Erythroblast (primary cell): ENCODE measurements at regions not wholly inside any gene's neighbourhood (a gene's known extent, or its start where the extent isn't known, plus 50 kb on each side); places are given as distances from the start of the nearest gene placed in this dataset.

Source experiments
- GATA1 ChIP-seq: IDR thresholded peaks from 2 replicates; pipeline ENCODE4 v1.6.1; 2011; ENCODE audit warnings: low read depth, mild to moderate bottlenecking, control low read depth, low read length, moderate library complexity
- POLR2A ChIP-seq: IDR thresholded peaks from 2 replicates; pipeline ENCODE4 v1.6.1; 2011; ENCODE audit warnings: mild to moderate bottlenecking, low read length

DNA sequence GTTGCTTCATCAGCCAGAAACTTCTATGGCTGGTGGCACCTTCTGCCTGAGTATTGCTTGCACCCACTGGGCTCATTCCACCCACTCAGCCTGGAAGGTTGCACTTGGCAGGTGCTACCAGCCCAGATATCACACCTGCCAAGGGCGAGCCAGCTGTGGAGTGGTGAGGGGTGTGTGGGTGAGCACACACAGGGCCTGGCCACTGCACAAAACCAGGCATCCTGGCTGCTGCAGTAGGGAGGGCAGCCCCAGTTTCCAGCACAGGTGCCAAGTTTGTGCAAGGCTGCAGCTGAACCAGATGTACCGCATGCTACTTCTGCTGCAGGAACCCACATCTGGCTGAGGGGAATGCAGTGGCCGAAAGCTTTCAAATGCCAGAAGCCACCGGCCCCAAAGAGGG lies 1147.8 kb downstream of the FSCB start:
- TF ChIP-seq POLR2A (no peak), GATA1 (no peak)
